AG04449 (cell line): ENCODE measurements at regions not wholly inside any gene's neighbourhood (a gene's known extent, or its start where the extent isn't known, plus 50 kb on each side); places are given as distances from the start of the nearest gene placed in this dataset.

Experiments
- CTCF ChIA-PET: fragments of 350-600 bp; formaldehyde crosslinking; extraction: SDS; loops from one replicate; lab custom pipeline; 2021; ENCODE audit warnings: antibody characterized with exemption; lab: Yijun Ruan, JAX
- POLR2A ChIA-PET: fragments of 400-600, 350-600 bp; formaldehyde crosslinking; extraction: SDS; loops from one replicate; lab custom pipeline; 2020; ENCODE audit warnings: antibody characterized with exemption, inconsistent platforms; lab: Yijun Ruan, JAX
- DNase-seq: peaks from one replicate; pipeline ENCODE4 v3.0.0-alpha.2; 2010; ENCODE audit warnings: low read depth, low spot score
- H3K4me3 ChIP-seq: 2 replicates; pipeline ENCODE4 v1.5.1; 2011; ENCODE audit warnings: low read depth, mild to moderate bottlenecking, control low read depth, low read length
- TF ChIP-seq, protein P1 (sequence below): IDR thresholded peaks from one replicate; pipeline ENCODE4 v1.5.1; 2011; ENCODE audit warnings: mild to moderate bottlenecking, moderate library complexity, low read length, control low read depth, inconsistent platforms; ENCODE audit not compliant: insufficient read depth; ENCODE audit errors: missing control alignments

DNA sequence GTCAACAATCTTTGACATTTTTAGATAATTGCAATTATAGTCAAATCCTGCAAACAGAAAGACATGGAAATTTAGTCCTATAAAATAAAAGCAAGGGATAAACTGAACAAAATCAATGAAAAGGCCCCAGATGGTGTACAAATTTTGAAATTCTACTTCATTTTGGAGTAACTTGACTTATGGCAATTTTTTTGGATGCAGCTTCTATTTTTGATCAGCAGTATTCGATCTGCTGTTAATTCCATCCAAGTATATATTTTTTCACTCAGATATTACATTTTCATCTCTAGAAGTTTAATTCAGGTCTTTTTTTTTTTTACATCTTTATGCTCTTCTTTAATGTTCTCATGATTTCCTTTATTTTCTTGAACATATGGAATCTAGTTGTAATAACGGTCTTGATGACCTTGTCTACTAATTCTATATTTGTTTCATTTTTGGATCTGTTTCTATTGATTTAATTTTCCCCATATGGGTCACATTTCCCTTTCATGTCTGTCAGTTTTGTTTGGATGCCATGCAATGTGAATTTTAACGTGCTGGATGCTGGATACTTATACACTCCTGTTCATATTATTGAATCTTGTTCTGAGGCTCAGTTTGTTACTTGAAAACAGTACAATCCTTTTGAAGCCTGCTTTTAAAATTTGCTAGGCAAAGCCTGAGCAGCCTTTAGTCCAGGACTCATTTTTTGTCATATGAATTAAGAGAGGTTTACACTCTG is 164.3 kb upstream of the FAM3C start:
- no peak overlapping the region for H3K4me3 ChIP-seq
- DNase-seq: no peak
- TF ChIP-seq, protein P1, sequence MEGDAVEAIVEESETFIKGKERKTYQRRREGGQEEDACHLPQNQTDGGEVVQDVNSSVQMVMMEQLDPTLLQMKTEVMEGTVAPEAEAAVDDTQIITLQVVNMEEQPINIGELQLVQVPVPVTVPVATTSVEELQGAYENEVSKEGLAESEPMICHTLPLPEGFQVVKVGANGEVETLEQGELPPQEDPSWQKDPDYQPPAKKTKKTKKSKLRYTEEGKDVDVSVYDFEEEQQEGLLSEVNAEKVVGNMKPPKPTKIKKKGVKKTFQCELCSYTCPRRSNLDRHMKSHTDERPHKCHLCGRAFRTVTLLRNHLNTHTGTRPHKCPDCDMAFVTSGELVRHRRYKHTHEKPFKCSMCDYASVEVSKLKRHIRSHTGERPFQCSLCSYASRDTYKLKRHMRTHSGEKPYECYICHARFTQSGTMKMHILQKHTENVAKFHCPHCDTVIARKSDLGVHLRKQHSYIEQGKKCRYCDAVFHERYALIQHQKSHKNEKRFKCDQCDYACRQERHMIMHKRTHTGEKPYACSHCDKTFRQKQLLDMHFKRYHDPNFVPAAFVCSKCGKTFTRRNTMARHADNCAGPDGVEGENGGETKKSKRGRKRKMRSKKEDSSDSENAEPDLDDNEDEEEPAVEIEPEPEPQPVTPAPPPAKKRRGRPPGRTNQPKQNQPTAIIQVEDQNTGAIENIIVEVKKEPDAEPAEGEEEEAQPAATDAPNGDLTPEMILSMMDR: no peak
- ChIA-PET POLR2A (no interaction called here), CTCF (interaction anchor here (0.6 to 1.7 kb wide), 7 partner anchors 12 to 434 kb away, joined by 3 to 8 read pairs (median 3); no protein-coding TSS in a partner anchor)

DNA sequence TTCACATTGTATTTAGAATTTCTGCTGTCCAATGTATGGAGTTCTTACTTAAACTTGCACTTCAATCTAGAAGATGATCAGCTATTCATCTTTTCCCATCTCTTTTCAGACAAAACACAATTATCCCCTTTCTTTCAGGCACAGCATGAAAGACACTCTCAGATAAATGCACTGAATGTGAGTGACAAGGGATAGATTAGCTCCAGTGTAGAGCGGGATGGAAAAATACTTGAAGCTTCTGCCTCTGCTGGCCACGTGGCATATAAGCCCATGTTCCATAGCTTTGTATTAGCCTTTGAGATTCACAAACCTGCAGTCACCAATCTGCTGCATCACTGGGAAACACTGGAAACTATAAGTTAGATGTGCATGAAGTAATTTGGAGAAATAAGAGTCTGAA is 162.2 kb upstream of the FAM3C start:
- H3K4me3 ChIP-seq: no peak overlapping the region
- ChIA-PET POLR2A (no interaction called here), CTCF (interaction anchor here (1.3 to 4.8 kb wide), 3 partner anchors 10 to 191 kb away, joined by 4 to 30 read pairs (median 28); no protein-coding TSS in a partner anchor)
- no peak for DNase-seq
- TF ChIP-seq, protein P1: no peak

DNA sequence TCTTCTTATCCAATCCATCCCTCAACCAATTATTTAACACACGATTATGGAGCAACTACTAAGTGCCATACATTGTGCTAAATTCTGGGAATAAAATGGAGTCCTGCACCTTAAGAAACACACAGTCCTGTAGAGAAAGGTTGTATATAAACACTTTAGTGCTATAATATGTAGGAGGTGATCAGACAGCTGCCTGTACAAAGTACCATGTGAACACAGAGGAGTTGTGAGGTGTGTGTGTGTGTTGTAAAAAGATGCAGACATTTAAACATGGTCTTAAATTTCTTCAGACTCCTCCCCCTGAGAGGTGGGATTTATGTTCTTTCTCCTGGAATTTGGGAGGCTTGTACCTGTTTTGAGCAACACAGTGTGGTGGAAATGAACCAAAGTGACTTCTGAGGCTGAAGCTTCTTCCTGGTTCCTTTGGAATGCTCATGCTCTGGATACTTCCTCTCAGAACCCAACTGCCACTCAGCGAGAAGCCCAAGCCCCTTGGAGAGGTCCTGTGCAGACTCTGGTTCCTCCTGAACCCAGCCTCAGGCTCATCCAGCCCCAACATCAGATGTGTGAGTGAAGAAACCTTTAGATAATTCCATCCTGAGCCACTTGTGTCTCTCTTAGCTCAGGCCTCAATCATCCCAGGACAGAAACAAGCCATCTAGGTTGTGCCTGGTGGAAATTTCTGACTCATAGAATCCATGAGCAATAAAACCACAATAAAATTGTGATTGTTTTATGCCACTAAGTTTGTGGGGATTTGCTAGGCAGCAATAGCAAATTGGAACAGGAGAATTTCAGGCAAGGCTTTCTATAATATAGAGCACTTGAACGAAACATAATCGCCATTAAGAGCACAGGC is 161.2 kb upstream of the FAM3C start:
- DNase-seq: no peak
- ChIA-PET POLR2A (no interaction called here), CTCF (interaction anchor here (1.3 to 4.8 kb wide), 3 partner anchors 9 to 190 kb away, joined by 4 to 30 read pairs (median 28); no protein-coding TSS in a partner anchor)
- no peak overlapping the region for H3K4me3 ChIP-seq
- TF ChIP-seq, protein P1: no peak

DNA sequence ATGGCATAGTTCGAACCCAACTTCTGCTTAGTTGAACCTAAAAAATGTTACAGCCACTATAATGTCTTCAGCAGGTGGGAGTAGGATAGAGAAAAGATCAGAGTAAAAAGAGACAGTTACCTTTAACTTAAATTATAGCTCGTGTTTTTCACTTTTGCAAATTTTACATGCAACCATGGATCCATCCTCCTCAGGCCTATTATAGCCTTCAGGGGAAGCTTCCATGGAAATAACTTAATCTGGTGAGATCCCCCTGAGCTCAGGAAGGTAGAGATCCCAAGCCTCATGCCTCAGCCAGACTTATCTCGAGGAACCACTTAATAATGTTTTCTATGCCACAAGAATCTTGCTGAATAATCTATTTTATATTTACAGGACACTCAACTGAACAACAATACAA is 159.4 kb upstream of the FAM3C start:
- H3K4me3 ChIP-seq: no peak overlapping the region
- DNase-seq: no peak
- ChIA-PET CTCF (interaction anchor here (1.1 to 4.8 kb wide), 3 partner anchors 9 to 188 kb away, joined by 3 to 28 read pairs (median 7); partner anchors contain the start of gene FAM3C), POLR2A (no interaction called here)
- TF ChIP-seq, protein P1: no peak

DNA sequence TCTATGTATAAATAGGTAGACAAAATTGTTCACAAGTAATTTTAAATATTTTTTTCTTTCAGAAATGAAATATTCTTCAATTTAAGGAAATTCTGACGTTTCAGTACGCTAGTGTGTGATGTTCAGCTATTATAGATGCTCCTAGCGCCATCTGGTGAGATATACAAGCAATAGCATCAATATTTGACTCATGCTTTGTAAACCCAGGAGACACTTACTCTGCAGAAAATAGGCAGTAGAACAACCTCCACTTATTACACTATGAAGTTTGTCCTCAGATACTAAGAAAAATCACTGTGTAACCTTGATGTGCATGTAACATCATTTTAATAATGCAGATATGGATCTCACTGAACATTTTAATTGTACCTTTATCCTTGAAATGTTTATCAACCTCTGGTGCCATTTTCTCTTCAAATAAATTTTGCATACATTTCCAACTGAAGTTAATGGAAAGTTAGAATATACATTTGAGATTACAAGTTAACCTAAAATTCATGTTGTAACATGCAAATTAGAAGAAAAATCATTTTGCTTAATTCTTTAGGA is 151.5 kb upstream of the FAM3C start:
- H3K4me3 ChIP-seq: no peak overlapping the region
- no peak for DNase-seq
- ChIA-PET POLR2A (interaction anchor here (1.5 to 1.6 kb wide), 2 partner anchors 151 to 152 kb away, joined by 3 to 5 read pairs; partner anchors contain the start of gene FAM3C), CTCF (interaction anchor here (0.9 to 3.8 kb wide), 22 partner anchors 8 to 436 kb away, joined by 3 to 226 read pairs (median 4); partner anchors contain the start of gene FAM3C)
- TF ChIP-seq, protein P1: peak; percentile 59
